ENCODE measurements at regions not wholly inside any gene's neighbourhood (a gene's known extent, or its start where the extent isn't known, plus 50 kb on each side); places are given as distances from the start of the nearest gene placed in this dataset.

GRCh38 chr14:23827100-23827892 is 126.3 kb upstream of the DHRS4 start:
- TF ChIP-seq CTCF (IDR thresholded peaks at IDR 0.05) (no peak), POLR2A (IDR thresholded peaks at IDR 0.05) (no peak)
